Small intestine (tissue), 7 donors: ENCODE measurements at regions not wholly inside any gene's neighbourhood (a gene's known extent, or its start where the extent isn't known, plus 50 kb on each side); places are given as distances from the start of the nearest gene placed in this dataset.
"Not testable (repeated sequence)": the region's sequence is repeated elsewhere in the genome, so short reads cannot be mapped to it uniquely, and the experiment has no call there.

Source experiments
- DNase-seq, 2 donors: peaks; one replicate each; pipeline versions ENCODE4 v3.0.0 to v3.0.0-alpha.2; 2013
- FAIRE-seq: peaks from 2 replicates; lab custom pipeline; 2012; peaks lifted over from hg19 to GRCh38; lab: Jason Lieb, UNC
- H3K27ac ChIP-seq, 3 donors: one replicate each; pipeline ENCODE4 v1.5.1; 2013; ENCODE audit warnings: low read length in 2 of 3, mild to moderate bottlenecking in 2 of 3, control low read depth in 1 of 3, inconsistent platforms in 1 of 3, low read depth in 1 of 3, moderate library complexity in 1 of 3
- H3K27me3 ChIP-seq, 3 donors: one replicate each; pipeline ENCODE4 v1.6.1; 2013; ENCODE audit warnings: low read length in 3 of 3, inconsistent platforms in 1 of 3; ENCODE audit not compliant: control insufficient read depth in 3 of 3, insufficient read depth in 3 of 3
- H3K36me3 ChIP-seq, 3 donors: one replicate each; pipeline ENCODE4 v1.6.1; 2013; ENCODE audit warnings: low read length in 3 of 3, inconsistent platforms in 1 of 3, low read depth in 1 of 3, mild to moderate bottlenecking in 1 of 3, moderate library complexity in 1 of 3; ENCODE audit not compliant: control insufficient read depth in 3 of 3, insufficient read depth in 2 of 3
- H3K4me1 ChIP-seq, 3 donors: one replicate each; pipeline ENCODE4 v1.6.1; 2013; ENCODE audit warnings: low read length in 2 of 3, inconsistent platforms in 1 of 3, low read depth in 1 of 3, mild to moderate bottlenecking in 1 of 3, moderate library complexity in 1 of 3; ENCODE audit not compliant: control insufficient read depth in 3 of 3, insufficient read depth in 2 of 3
- H3K4me3 ChIP-seq, 3 donors: one replicate each; pipeline ENCODE4 v1.5.1; 2013; ENCODE audit warnings: low read length in 3 of 3, control low read depth in 1 of 3, inconsistent platforms in 1 of 3, low read depth in 1 of 3, mild to moderate bottlenecking in 1 of 3, moderate library complexity in 1 of 3
- H3K9me3 ChIP-seq, 2 donors: one replicate each; pipeline ENCODE4 v1.6.1; 2013; ENCODE audit warnings: low read depth in 1 of 2, low read length in 1 of 2; ENCODE audit not compliant: control insufficient read depth in 2 of 2, insufficient read depth in 1 of 2
- WGBS, 3 donors: extraction: QIAGEN DNeasy Blood & Tissue Kit; methylation state at CpG; one replicate each; pipeline ENCODE4 v1.1.7; 2013; 5-methylcytosine and 5-hydroxymethylcytosine counted together
- donor health status: healthy with polysubstance abuse.
- donor health status: control.
- donor health status: control.
- donor health status: Bipolar disorder and iron deficiency.
- donor health status: healthy.

DNA sequence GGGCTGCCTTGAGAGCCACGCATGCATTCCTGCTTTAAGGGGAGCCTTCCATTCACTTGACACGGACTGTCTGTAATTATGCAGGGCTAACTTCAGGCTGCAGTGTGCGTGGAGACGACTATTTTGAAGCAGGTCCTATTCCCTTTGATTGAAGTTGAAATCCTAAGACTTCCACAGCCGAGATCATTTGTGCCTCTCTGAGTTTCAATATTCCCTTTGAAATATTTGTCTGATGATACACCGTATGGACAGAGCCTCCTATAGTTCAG is 585.2 kb downstream of the TTLL7 start:
- H3K36me3 ChIP-seq, FAIRE-seq, H3K4me3 ChIP-seq, H3K9me3 ChIP-seq, H3K27ac ChIP-seq, DNase-seq, H3K4me1 ChIP-seq, H3K27me3 ChIP-seq: not testable (repeated sequence)
- 40 to 62% (median 42%) methylated on average over 2 to 3 of the region's 6 CpGs for WGBS, 3 donors

DNA sequence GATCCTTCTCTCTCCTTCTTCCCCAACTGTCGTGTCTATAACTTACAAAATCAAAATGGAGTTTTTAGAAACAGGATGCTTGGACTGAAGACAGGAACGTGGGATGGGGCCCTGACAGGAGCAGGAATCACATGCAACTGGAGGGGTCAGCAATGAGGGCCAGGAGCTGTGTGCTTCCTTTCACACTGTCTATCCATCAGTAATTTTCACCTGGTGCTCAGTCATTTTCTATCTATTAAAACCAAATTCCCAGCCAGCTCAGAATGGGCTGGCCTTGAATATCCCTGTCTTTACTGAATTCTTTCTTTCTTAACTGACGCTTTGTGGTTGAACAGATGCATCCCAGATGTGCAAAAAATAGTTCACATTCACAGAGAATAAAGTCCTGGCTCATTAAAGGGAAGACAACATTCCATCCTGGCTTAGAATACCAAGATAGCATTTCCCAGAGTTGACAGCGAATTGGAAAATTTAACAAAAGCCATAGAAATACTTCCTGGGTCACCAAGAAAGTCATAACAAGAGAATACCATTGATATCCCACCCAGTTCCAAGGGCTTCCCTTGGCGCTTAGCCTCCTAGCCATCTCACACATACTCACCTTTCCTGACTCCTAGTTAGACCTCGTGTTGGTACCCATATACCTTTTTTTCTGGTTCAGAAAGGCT is 588.1 kb downstream of the TTLL7 start:
- not testable (repeated sequence) for DNase-seq, H3K27ac ChIP-seq, H3K4me3 ChIP-seq, H3K27me3 ChIP-seq, H3K9me3 ChIP-seq, H3K4me1 ChIP-seq, FAIRE-seq, H3K36me3 ChIP-seq
- 56 to 61% (median 60%) methylated on average over 4 to 5 of the region's 6 CpGs for WGBS, 3 donors

DNA sequence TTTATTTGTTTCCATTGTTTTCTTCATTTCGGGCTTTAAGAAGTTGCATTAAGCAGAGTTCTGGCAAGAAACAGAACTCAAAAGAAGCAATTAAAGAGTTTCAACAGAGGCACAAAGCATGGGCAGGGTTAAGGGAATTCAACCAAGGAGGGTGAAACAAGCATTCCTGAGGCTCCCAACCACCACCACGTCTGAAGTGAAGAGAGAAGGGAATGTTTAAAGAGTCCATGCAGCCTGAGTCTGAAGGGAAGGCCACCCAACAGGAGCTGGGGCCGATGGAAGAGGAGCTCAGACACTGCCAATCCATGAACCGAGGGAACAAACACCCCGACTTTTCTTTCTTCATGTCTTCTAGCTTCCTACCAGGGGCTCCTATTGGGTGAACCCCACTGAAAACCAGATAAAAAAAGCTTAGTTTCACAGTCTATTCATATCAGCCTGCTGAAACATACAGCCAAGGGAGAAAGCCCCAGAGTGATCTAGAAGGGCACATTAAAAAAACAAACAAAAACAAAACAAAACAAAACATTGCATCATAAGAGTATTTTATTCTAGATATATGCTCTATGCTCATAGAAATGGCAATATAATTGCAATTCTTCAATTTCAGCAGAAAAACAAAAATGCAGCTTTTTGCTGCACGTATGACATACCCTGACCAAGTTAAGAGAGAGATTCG is 592.1 kb downstream of the TTLL7 start:
- not testable (repeated sequence) for H3K9me3 ChIP-seq, DNase-seq, FAIRE-seq, H3K36me3 ChIP-seq, H3K27me3 ChIP-seq, H3K27ac ChIP-seq, H3K4me3 ChIP-seq, H3K4me1 ChIP-seq
- WGBS, 3 donors: 76 to 90% (median 89%) methylated on average over 3 of the region's 7 CpGs

DNA sequence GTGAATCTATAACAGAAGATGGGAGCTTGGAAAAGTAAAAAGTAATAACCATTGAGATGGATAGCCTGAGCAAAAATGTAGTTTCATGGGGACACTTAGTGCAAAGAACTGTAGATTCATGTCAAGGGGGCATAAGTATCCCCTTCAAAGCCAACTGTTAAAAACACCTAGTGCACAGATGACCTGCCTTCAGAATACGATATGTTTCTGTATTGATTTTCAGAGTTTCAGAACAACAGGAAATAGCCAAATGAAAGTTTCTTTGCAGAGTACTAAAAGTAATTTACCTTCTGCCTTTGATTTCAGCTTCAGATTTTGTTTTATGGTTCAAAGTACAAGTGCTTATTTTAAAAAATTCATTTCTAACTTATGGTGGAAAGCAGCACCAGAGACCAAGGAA is 593.1 kb downstream of the TTLL7 start:
- not testable (repeated sequence) for H3K27me3 ChIP-seq, H3K4me3 ChIP-seq, H3K27ac ChIP-seq, H3K4me1 ChIP-seq, DNase-seq, FAIRE-seq, H3K9me3 ChIP-seq, H3K36me3 ChIP-seq
- WGBS, 3 donors: 43 to 65% (median 52%) methylated on average over 1 of the region's 1 CpG

DNA sequence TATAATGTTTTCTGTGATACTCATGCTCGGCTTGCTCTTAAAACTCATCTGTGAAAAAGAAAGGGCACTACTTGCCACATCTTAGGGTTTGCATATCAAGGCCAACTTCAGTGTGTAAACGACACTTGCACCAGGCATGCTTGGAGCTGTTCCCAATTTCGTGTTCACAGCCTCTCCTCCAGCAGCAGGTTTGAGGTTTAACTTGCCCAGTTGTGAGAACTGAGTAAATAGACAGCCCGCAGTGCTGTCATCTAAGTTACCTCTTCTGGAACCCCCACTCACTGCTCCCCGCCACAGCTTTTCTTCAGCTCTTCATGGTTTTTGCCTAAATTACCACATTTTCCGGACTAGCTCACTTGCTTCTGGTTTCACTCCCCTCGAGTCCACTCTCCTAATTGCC is 595.4 kb downstream of the TTLL7 start:
- not testable (repeated sequence) for H3K9me3 ChIP-seq, DNase-seq, H3K4me1 ChIP-seq, H3K27ac ChIP-seq, FAIRE-seq, H3K27me3 ChIP-seq, H3K4me3 ChIP-seq, H3K36me3 ChIP-seq
- WGBS, 3 donors: 62 to 78% (median 65%) methylated on average over 7 of the region's 7 CpGs

DNA sequence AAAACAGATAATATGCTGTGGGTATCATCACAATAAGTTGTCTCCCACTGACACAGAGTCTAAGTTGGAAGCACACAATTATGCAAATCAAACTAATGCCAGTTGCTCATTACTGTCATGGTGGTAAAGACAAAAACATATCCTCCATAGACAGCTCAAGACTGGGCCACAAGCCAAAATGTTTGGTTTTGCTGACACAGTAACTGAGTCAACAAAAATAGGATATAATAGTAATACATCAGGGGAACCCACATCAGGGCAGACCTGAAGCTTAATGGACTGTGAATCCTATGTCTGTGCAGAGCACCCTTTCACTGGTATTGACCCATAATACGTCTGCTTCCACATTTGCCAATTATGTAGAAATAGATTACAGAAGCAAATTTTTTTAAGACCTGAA is 597.8 kb downstream of the TTLL7 start:
- H3K9me3 ChIP-seq, H3K27ac ChIP-seq, H3K36me3 ChIP-seq, H3K4me1 ChIP-seq, H3K27me3 ChIP-seq, FAIRE-seq, H3K4me3 ChIP-seq, DNase-seq: not testable (repeated sequence)
- WGBS, 3 donors: 83 to 91% (median 86%) methylated on average over 1 of the region's 1 CpG

DNA sequence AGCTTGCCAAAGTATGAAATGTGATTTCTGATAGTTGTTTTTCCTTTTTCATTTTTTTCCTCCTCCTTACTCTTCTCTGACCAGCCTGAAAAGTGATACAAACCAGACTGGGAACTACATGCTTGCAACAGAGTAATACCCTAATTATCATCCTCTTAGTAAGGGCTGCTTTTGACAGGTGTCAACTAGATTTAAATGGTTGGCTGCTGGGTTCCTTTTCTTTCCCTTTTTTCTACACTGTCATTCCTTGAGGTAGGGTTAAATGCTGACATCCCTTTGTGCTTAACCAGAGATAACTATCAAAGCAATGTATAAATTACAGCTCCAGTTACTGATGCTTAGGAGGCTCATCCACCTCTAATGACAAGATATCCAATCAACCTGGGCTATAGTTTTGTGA is 598.8 kb downstream of the TTLL7 start:
- not testable (repeated sequence) for DNase-seq, H3K9me3 ChIP-seq, FAIRE-seq, H3K27ac ChIP-seq, H3K36me3 ChIP-seq, H3K27me3 ChIP-seq, H3K4me1 ChIP-seq, H3K4me3 ChIP-seq

DNA sequence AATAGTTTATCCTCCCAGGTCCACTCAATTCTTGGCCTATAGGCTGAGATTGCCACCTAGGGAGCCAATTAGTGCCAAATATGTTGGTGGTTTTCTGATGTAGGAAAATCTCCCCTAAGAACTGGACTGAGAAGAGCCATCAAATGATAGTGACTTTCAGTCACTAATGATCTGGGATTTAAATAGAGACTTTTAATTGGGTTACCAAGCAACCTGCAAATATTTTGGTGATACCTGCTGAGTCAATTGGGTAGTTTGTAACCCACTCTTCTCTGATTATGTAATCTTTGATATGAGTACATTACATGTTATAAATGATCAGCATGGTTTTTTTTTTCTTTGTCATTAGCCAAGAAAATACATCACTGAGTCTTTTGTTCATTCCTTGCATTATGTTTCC is 600.8 kb downstream of the TTLL7 start:
- not testable (repeated sequence) for H3K36me3 ChIP-seq, H3K27me3 ChIP-seq, H3K4me3 ChIP-seq, H3K4me1 ChIP-seq, FAIRE-seq, H3K9me3 ChIP-seq, DNase-seq, H3K27ac ChIP-seq

DNA sequence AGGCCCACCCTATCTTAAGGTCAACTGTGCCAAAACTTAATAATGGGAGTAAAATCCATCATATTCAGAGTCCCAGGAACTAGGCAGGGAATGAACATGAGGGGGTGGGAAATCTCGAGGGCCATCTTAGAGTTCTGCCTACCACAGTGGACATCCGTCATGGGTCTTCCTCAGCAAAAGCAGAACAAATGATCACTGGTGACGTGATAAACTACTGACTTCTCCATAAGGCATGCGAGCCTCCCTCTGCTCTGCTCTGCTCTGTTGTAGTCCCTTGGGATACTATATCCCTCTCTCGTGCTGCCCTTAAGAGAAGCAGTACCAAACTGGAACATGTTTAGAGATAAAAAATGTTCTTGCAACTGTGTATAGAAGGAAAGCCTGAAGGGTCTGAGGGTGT is 603.8 kb downstream of the TTLL7 start:
- FAIRE-seq, DNase-seq: not testable (repeated sequence)

More for the DNA sequence above, 603.8 kb downstream of the TTLL7 start:
- not testable (repeated sequence) for H3K27ac ChIP-seq, H3K4me3 ChIP-seq, H3K27me3 ChIP-seq, H3K4me1 ChIP-seq, H3K36me3 ChIP-seq, H3K9me3 ChIP-seq
- 80 to 85% (median 81%) methylated on average over 5 of the region's 5 CpGs for WGBS, 3 donors
